ENCODE measurements at regions not wholly inside any gene's neighbourhood (a gene's known extent, or its start where the extent isn't known, plus 50 kb on each side); places are given as distances from the start of the nearest gene placed in this dataset.
"Not testable (repeated sequence)": the region's sequence is repeated elsewhere in the genome, so short reads cannot be mapped to it uniquely, and the experiment has no call there.

- no peak for DNase-seq (ENCODE audit: low spot score)
These were observed 110.2 kb upstream of the EGFLAM start for GRCh38 chr5:38148021-38148625.

- no peak for DNase-seq (ENCODE audit: low spot score)
These were observed 115.0 kb upstream of the EGFLAM start for GRCh38 chr5:38143384-38143783.

- no peak for DNase-seq (ENCODE audit: low spot score)
These were observed 116.7 kb upstream of the EGFLAM start for GRCh38 chr5:38141665-38142064.

GRCh38 chr5:38138574-38138973 is 119.8 kb upstream of the EGFLAM start:
- no peak for DNase-seq (ENCODE audit: low spot score)

- DNase-seq (ENCODE audit: low spot score): no peak
These were observed 122.8 kb upstream of the EGFLAM start for GRCh38 chr5:38135486-38136039.

- DNase-seq (ENCODE audit: low spot score): no peak
These were observed 123.5 kb upstream of the EGFLAM start for GRCh38 chr5:38134810-38135209.

- not testable (repeated sequence) for DNase-seq (ENCODE audit: low spot score)
These were observed 124.1 kb upstream of the EGFLAM start for GRCh38 chr5:38134294-38134693.

- DNase-seq (ENCODE audit: low spot score): no peak
These were observed 126.7 kb upstream of the EGFLAM start for GRCh38 chr5:38131686-38132085.

GRCh38 chr5:38124321-38124720 is 134.0 kb upstream of the EGFLAM start:
- DNase-seq (ENCODE audit: low spot score): no peak

- DNase-seq (ENCODE audit: low spot score): no peak
These were observed 136.9 kb upstream of the EGFLAM start for GRCh38 chr5:38121420-38121819.

GRCh38 chr5:38119836-38120235 is 138.5 kb upstream of the EGFLAM start:
- DNase-seq (ENCODE audit: low spot score): no peak

GRCh38 chr5:38117784-38118479 is 140.4 kb upstream of the EGFLAM start:
- DNase-seq (ENCODE audit: low spot score): no peak

- no peak for DNase-seq (ENCODE audit: low spot score)
These were observed 143.0 kb upstream of the EGFLAM start for GRCh38 chr5:38115318-38115827.

GRCh38 chr5:38113880-38114279 is 144.5 kb upstream of the EGFLAM start:
- no peak for DNase-seq (ENCODE audit: low spot score)

- DNase-seq (ENCODE audit: low spot score): no peak
These were observed 144.9 kb upstream of the EGFLAM start for GRCh38 chr5:38113456-38113855.

- no peak for DNase-seq (ENCODE audit: low spot score)
These were observed 145.4 kb upstream of the EGFLAM start for GRCh38 chr5:38112938-38113337.

- no peak for DNase-seq (ENCODE audit: low spot score)
These were observed 148.2 kb upstream of the EGFLAM start for GRCh38 chr5:38110130-38110529.

- no peak for DNase-seq (ENCODE audit: low spot score)
These were observed 151.3 kb upstream of the EGFLAM start for GRCh38 chr5:38107096-38107495.

- no peak for DNase-seq (ENCODE audit: low spot score)
These were observed 152.6 kb upstream of the EGFLAM start for GRCh38 chr5:38105801-38106200.

GRCh38 chr5:38105231-38105570 is 153.2 kb upstream of the EGFLAM start:
- DNase-seq (ENCODE audit: low spot score): no peak

- no peak for DNase-seq (ENCODE audit: low spot score)
These were observed 153.7 kb upstream of the EGFLAM start for GRCh38 chr5:38104497-38105230.

- no peak for DNase-seq (ENCODE audit: low spot score)
These were observed 156.5 kb upstream of the EGFLAM start for GRCh38 chr5:38101897-38102296.

Measured in AG20443 (cell line).